ENCODE measurements at regions not wholly inside any gene's neighbourhood (a gene's known extent, or its start where the extent isn't known, plus 50 kb on each side); places are given as distances from the start of the nearest gene placed in this dataset.

DNA sequence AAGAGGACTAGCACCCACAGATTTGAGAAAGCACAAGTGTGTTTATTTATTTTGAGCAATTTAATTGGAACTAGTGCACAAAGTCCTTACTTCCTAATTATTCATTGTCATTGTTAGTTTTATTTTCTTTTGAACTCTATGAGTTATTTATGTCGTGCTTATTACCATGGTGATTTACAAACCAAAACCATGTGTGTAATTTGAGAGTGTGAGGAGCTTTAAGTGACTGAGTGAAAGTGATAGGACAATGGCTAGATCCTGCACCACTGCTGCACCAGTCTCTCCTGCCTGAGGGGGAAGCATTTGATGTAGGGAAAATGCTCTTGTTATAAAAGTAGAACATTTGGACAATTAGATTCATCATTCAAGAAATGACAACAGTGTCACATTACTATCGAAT is 172.3 kb upstream of the KLF12 start:
- H3K27ac ChIP-seq (ENCODE audit: low read depth, low read length, poor library complexity, severe bottlenecking), result no peak overlapping the region

GRCh38 chr13:74305876-74306275 is 171.7 kb upstream of the KLF12 start:
- Histone ChIP-seq H3K27me3 (replicated peaks; ENCODE audit: insufficient read depth, low read depth, low read length, poor library complexity) (no peaks in the 10 kb centered on the region), H3K27ac (ENCODE audit: low read depth, low read length, poor library complexity, severe bottlenecking) (no peak overlapping the region), H3K4me1 (ENCODE audit: insufficient read depth, low read length, poor library complexity, severe bottlenecking) (peaks cover 4% of the 10 kb centered on the region), H3K4me3 (ENCODE audit: low read depth, low read length, poor library complexity, severe bottlenecking) (no peak overlapping the region), H3K9me3 (ENCODE audit: low read depth, low read length, poor library complexity, severe bottlenecking) (no peaks in the 10 kb centered on the region), H3K36me3 (ENCODE audit: insufficient read depth, low read length, poor library complexity, severe bottlenecking) (no peaks in the 10 kb centered on the region)
- no TSS peak for BruUV-seq (replicated peaks)
- ChIA-PET POLR2A (ENCODE audit: low non-redundant PET) (no interaction called here), CTCF (no interaction called here)
- intact Hi-C loops (cut with micrococcal nuclease; ENCODE audit: unreplicated experiment), result no loop called here
- no peak for DNase-seq (ENCODE audit: low spot score)
- no peak for TF ChIP-seq EZH2 (IDR thresholded peaks at IDR 0.05; ENCODE audit: borderline replicate concordance, low read depth, low read length, poor library complexity, severe bottlenecking)
- TF ChIP-seq, protein P1, sequence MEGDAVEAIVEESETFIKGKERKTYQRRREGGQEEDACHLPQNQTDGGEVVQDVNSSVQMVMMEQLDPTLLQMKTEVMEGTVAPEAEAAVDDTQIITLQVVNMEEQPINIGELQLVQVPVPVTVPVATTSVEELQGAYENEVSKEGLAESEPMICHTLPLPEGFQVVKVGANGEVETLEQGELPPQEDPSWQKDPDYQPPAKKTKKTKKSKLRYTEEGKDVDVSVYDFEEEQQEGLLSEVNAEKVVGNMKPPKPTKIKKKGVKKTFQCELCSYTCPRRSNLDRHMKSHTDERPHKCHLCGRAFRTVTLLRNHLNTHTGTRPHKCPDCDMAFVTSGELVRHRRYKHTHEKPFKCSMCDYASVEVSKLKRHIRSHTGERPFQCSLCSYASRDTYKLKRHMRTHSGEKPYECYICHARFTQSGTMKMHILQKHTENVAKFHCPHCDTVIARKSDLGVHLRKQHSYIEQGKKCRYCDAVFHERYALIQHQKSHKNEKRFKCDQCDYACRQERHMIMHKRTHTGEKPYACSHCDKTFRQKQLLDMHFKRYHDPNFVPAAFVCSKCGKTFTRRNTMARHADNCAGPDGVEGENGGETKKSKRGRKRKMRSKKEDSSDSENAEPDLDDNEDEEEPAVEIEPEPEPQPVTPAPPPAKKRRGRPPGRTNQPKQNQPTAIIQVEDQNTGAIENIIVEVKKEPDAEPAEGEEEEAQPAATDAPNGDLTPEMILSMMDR (conservative IDR thresholded peaks at IDR 0.05; ENCODE audit: low read depth, low read length), result no peak

More for the DNA sequence above, 172.3 kb upstream of the KLF12 start:
- intact Hi-C loops (cut with micrococcal nuclease; ENCODE audit: unreplicated experiment), result no loop called here
- DNase-seq (ENCODE audit: low spot score), result peak; percentile 57
- Histone ChIP-seq H3K36me3 (ENCODE audit: insufficient read depth, low read length, poor library complexity, severe bottlenecking) (no peaks in the 10 kb centered on the region), H3K4me1 (ENCODE audit: insufficient read depth, low read length, poor library complexity, severe bottlenecking) (peaks cover 4% of the 10 kb centered on the region), H3K9me3 (ENCODE audit: low read depth, low read length, poor library complexity, severe bottlenecking) (no peaks in the 10 kb centered on the region), H3K4me3 (ENCODE audit: low read depth, low read length, poor library complexity, severe bottlenecking) (no peak overlapping the region), H3K27me3 (replicated peaks; ENCODE audit: insufficient read depth, low read depth, low read length, poor library complexity) (no peaks in the 10 kb centered on the region)
- BruUV-seq (replicated peaks), result no TSS peak
- TF ChIP-seq, protein P1 (conservative IDR thresholded peaks at IDR 0.05; ENCODE audit: low read depth, low read length), result peak; percentile 24; the same call in 1 of the 2 replicates
- TF ChIP-seq EZH2 (IDR thresholded peaks at IDR 0.05; ENCODE audit: borderline replicate concordance, low read depth, low read length, poor library complexity, severe bottlenecking), result no peak
- CTCF ChIA-PET, result no interaction called here
- POLR2A ChIA-PET (ENCODE audit: low non-redundant PET), result no interaction called here

GRCh38 chr13:74301258-74301935 is 167.2 kb upstream of the KLF12 start:
- H3K9me3 ChIP-seq (ENCODE audit: low read depth, low read length, poor library complexity, severe bottlenecking), result no peaks in the 10 kb centered on the region
- no peaks in the 10 kb centered on the region for H3K27me3 ChIP-seq (replicated peaks; ENCODE audit: insufficient read depth, low read depth, low read length, poor library complexity)
- TF ChIP-seq, protein P1 (conservative IDR thresholded peaks at IDR 0.05; ENCODE audit: low read depth, low read length), result no peak
- TF ChIP-seq EZH2 (IDR thresholded peaks at IDR 0.05; ENCODE audit: borderline replicate concordance, low read depth, low read length, poor library complexity, severe bottlenecking), result no peak
- peaks cover 4% of the 10 kb centered on the region for H3K4me1 ChIP-seq (ENCODE audit: insufficient read depth, low read length, poor library complexity, severe bottlenecking)
- no peak for DNase-seq (ENCODE audit: low spot score)
- intact Hi-C loops (cut with micrococcal nuclease; ENCODE audit: unreplicated experiment), result no loop called here
- ChIA-PET POLR2A (ENCODE audit: low non-redundant PET) (no interaction called here), CTCF (no interaction called here)
- no peak overlapping the region for H3K4me3 ChIP-seq (ENCODE audit: low read depth, low read length, poor library complexity, severe bottlenecking)
- H3K36me3 ChIP-seq (ENCODE audit: insufficient read depth, low read length, poor library complexity, severe bottlenecking), result no peaks in the 10 kb centered on the region
- BruUV-seq (replicated peaks), result no TSS peak
- H3K27ac ChIP-seq (ENCODE audit: low read depth, low read length, poor library complexity, severe bottlenecking), result no peak overlapping the region
